ENCODE measurements at regions not wholly inside any gene's neighbourhood (a gene's known extent, or its start where the extent isn't known, plus 50 kb on each side); places are given as distances from the start of the nearest gene placed in this dataset.
"Not testable (repeated sequence)": the region's sequence is repeated elsewhere in the genome, so short reads cannot be mapped to it uniquely, and the experiment has no call there.

DNA sequence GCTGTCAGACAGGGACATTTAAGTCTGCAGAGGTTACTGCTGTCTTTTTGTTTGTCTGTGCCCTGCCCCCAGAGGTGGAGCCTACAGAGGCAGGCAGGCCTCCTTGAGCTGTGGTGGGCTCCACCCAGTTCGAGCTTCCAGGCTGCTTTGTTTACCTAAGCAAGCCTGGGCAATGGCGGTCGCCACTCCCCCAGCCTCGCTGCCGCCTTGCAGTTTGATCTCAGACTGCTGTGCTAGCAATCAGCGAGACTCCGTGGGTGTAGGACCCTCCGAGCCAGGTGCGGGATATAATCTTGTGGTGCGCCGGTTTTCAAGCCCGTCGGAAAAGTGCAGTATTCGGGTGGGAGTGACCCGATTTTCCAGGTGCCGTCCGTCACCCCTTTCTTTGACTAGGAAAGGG lies 468.5 kb upstream of the TLE4 start:
- TF ChIP-seq, protein P1, sequence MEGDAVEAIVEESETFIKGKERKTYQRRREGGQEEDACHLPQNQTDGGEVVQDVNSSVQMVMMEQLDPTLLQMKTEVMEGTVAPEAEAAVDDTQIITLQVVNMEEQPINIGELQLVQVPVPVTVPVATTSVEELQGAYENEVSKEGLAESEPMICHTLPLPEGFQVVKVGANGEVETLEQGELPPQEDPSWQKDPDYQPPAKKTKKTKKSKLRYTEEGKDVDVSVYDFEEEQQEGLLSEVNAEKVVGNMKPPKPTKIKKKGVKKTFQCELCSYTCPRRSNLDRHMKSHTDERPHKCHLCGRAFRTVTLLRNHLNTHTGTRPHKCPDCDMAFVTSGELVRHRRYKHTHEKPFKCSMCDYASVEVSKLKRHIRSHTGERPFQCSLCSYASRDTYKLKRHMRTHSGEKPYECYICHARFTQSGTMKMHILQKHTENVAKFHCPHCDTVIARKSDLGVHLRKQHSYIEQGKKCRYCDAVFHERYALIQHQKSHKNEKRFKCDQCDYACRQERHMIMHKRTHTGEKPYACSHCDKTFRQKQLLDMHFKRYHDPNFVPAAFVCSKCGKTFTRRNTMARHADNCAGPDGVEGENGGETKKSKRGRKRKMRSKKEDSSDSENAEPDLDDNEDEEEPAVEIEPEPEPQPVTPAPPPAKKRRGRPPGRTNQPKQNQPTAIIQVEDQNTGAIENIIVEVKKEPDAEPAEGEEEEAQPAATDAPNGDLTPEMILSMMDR (IDR thresholded peaks at IDR 0.05), result not testable (repeated sequence)
- not testable (repeated sequence) for TF ChIP-seq EZH2, EZH2phosphoT487 (IDR thresholded peaks at IDR 0.05)
